Left kidney (tissue), 1 donor: ENCODE measurements at regions not wholly inside any gene's neighbourhood (a gene's known extent, or its start where the extent isn't known, plus 50 kb on each side); places are given as distances from the start of the nearest gene placed in this dataset.
"Not testable (repeated sequence)": the region's sequence is repeated elsewhere in the genome, so short reads cannot be mapped to it uniquely, and the experiment has no call there.

Experiments used
- DNase-seq: peaks from one replicate; pipeline ENCODE4 v3.0.0-alpha.2; 2013

GRCh38 chr11:96520939-96521338 lies 131.1 kb downstream of the JRKL start:
- no peak for DNase-seq

GRCh38 chr11:96523656-96524055 lies 133.8 kb downstream of the JRKL start:
- DNase-seq: no peak

- no peak for DNase-seq
Observed at GRCh38 chr11:96524475-96524874, 134.7 kb downstream of the JRKL start.

- DNase-seq: no peak
Observed at GRCh38 chr11:96530473-96530872, 140.7 kb downstream of the JRKL start.

GRCh38 chr11:96538104-96538503 lies 148.3 kb downstream of the JRKL start:
- DNase-seq: no peak

- DNase-seq: no peak
Observed at GRCh38 chr11:96538622-96539021, 148.8 kb downstream of the JRKL start.

- no peak for DNase-seq
Observed at GRCh38 chr11:96540875-96541274, 151.1 kb downstream of the JRKL start.

GRCh38 chr11:96543177-96543576 lies 153.4 kb downstream of the JRKL start:
- DNase-seq: no peak

GRCh38 chr11:96545192-96545591 lies 155.4 kb downstream of the JRKL start:
- DNase-seq: not testable (repeated sequence)

GRCh38 chr11:96551136-96551535 lies 161.3 kb downstream of the JRKL start:
- no peak for DNase-seq

GRCh38 chr11:96554236-96554820 lies 164.5 kb downstream of the JRKL start:
- DNase-seq: no peak

GRCh38 chr11:96555826-96556225 lies 166.0 kb downstream of the JRKL start:
- not testable (repeated sequence) for DNase-seq

GRCh38 chr11:96560727-96561126 lies 170.9 kb downstream of the JRKL start:
- DNase-seq: not testable (repeated sequence)

GRCh38 chr11:96567176-96567575 lies 177.4 kb downstream of the JRKL start:
- DNase-seq: no peak

GRCh38 chr11:96567667-96568066 lies 177.9 kb downstream of the JRKL start:
- no peak for DNase-seq

GRCh38 chr11:96576383-96576782 lies 186.6 kb downstream of the JRKL start:
- DNase-seq: no peak

- no peak for DNase-seq
Observed at GRCh38 chr11:96578379-96578778, 188.6 kb downstream of the JRKL start.

GRCh38 chr11:96579656-96580055 lies 189.8 kb downstream of the JRKL start:
- no peak for DNase-seq

- DNase-seq: no peak
Observed at GRCh38 chr11:96580476-96581040, 190.7 kb downstream of the JRKL start.

- not testable (repeated sequence) for DNase-seq
Observed at GRCh38 chr11:96585944-96586880, 196.4 kb downstream of the JRKL start.

GRCh38 chr11:96588793-96589192 lies 199.0 kb downstream of the JRKL start:
- DNase-seq: not testable (repeated sequence)

- DNase-seq: no peak
Observed at GRCh38 chr11:96595011-96595410, 205.2 kb downstream of the JRKL start.

- no peak for DNase-seq
Observed at GRCh38 chr11:96607864-96608558, 218.2 kb downstream of the JRKL start.
